Mesenchymal stem cell (in vitro differentiated cells and primary cell): ENCODE measurements at regions not wholly inside any gene's neighbourhood (a gene's known extent, or its start where the extent isn't known, plus 50 kb on each side); places are given as distances from the start of the nearest gene placed in this dataset.

Experiments used
- DNase-seq: peaks from one replicate; pipeline ENCODE4 v3.0.0-alpha.2; 2013
- H2AFZ ChIP-seq: one replicate; pipeline ENCODE4 v1.6.1; 2013; ENCODE audit warnings: low read depth, mild to moderate bottlenecking, control low read depth, inconsistent platforms, low read length, moderate library complexity
- H2AK5ac ChIP-seq: 2 replicates; pipeline ENCODE4 v1.6.1; 2013; ENCODE audit warnings: low read length, moderate library complexity, mild to moderate bottlenecking, inconsistent platforms; ENCODE audit not compliant: severe bottlenecking
- H2BK120ac ChIP-seq: one replicate; pipeline ENCODE4 v1.6.1; 2013; ENCODE audit warnings: low read depth, mild to moderate bottlenecking, inconsistent platforms, low read length, moderate library complexity
- H2BK12ac ChIP-seq, 2 experiments: one replicate each; pipeline ENCODE4 v1.6.1; 2013; ENCODE audit warnings: inconsistent platforms in 2 of 2, low read length in 2 of 2, mild to moderate bottlenecking in 2 of 2, moderate library complexity in 2 of 2, control low read depth in 1 of 2
- H2BK15ac ChIP-seq: one replicate; pipeline ENCODE4 v1.6.1; 2013; ENCODE audit warnings: mild to moderate bottlenecking, low read depth, inconsistent platforms; ENCODE audit not compliant: poor library complexity, severe bottlenecking
- H2BK5ac ChIP-seq: 2 replicates; pipeline ENCODE4 v1.6.1; 2013; ENCODE audit warnings: low read depth, mild to moderate bottlenecking, low read length, control low read depth, inconsistent platforms; ENCODE audit not compliant: poor library complexity, severe bottlenecking
- H3K14ac ChIP-seq, 2 experiments: one replicate each; pipeline ENCODE4 v1.6.1; 2013; ENCODE audit warnings: inconsistent platforms in 2 of 2, low read length in 2 of 2, control low read depth in 1 of 2, mild to moderate bottlenecking in 1 of 2, moderate library complexity in 1 of 2
- H3K18ac ChIP-seq, 2 experiments: one replicate each; pipeline ENCODE4 v1.6.1; 2013; ENCODE audit warnings: inconsistent platforms in 2 of 2, low read length in 2 of 2, control low read depth in 1 of 2, low read depth in 1 of 2, mild to moderate bottlenecking in 1 of 2
- H3K23ac ChIP-seq, 2 experiments: one replicate each; pipeline ENCODE4 v1.6.1; 2013; ENCODE audit warnings: inconsistent platforms in 2 of 2, low read length in 2 of 2, mild to moderate bottlenecking in 2 of 2, moderate library complexity in 2 of 2, control low read depth in 1 of 2
- H3K27ac ChIP-seq: 2 replicates; pipeline ENCODE4 v1.5.1; 2013; ENCODE audit warnings: mild to moderate bottlenecking, moderate library complexity, low read length, control low read depth, inconsistent platforms; ENCODE audit not compliant: poor library complexity, severe bottlenecking
- H3K27me3 ChIP-seq, 2 experiments: 2 replicates each; pipeline versions ENCODE4 v1.6.1 to v1.7.0; 2013; ENCODE audit warnings: low read length in 2 of 2, mild to moderate bottlenecking in 2 of 2, moderate library complexity in 2 of 2, control low read depth in 1 of 2, inconsistent platforms in 1 of 2; ENCODE audit not compliant: control insufficient read depth in 1 of 2, insufficient read depth in 1 of 2
- H3K36me3 ChIP-seq, 2 experiments: 2 replicates each; pipeline versions ENCODE4 v1.6.1 to v1.7.0; 2013; ENCODE audit warnings: low read length in 2 of 2, control low read depth in 1 of 2, inconsistent platforms in 1 of 2, low read depth in 1 of 2, mild to moderate bottlenecking in 1 of 2; ENCODE audit not compliant: insufficient read depth in 2 of 2, control insufficient read depth in 1 of 2
- H3K4ac ChIP-seq, 2 experiments: one replicate each; pipeline ENCODE4 v1.6.1; 2013; ENCODE audit warnings: inconsistent platforms in 2 of 2, low read length in 2 of 2, mild to moderate bottlenecking in 2 of 2, moderate library complexity in 2 of 2, control low read depth in 1 of 2, low read depth in 1 of 2
- H3K4me1 ChIP-seq: 2 replicates; pipeline ENCODE4 v1.6.1; 2013; ENCODE audit warnings: low read depth, low read length, control low read depth; ENCODE audit not compliant: control insufficient read depth, insufficient read depth
- H3K4me2 ChIP-seq: 2 replicates; pipeline ENCODE4 v1.6.1; 2013; ENCODE audit warnings: low read length, mild to moderate bottlenecking, inconsistent platforms; ENCODE audit not compliant: poor library complexity, severe bottlenecking
- H3K4me3 ChIP-seq, 2 experiments: 2 replicates each; pipeline versions ENCODE4 v1.5.1 to v1.7.0; 2013; ENCODE audit warnings: low read length in 2 of 2, mild to moderate bottlenecking in 2 of 2, control low read depth in 1 of 2, low read depth in 1 of 2; ENCODE audit not compliant: insufficient read depth in 1 of 2
- H3K79me1 ChIP-seq: replicated peaks from 2 replicates; pipeline ENCODE4 v1.6.1; 2013; ENCODE audit warnings: mild to moderate bottlenecking, control low read depth, low read length, inconsistent platforms; ENCODE audit not compliant: poor library complexity, severe bottlenecking
- H3K9ac ChIP-seq: 2 replicates; pipeline ENCODE4 v1.7.0; 2013; ENCODE audit warnings: mild to moderate bottlenecking, low read length, moderate library complexity
- H3K9me3 ChIP-seq: 2 replicates; pipeline ENCODE4 v1.7.0; 2013; ENCODE audit warnings: mild to moderate bottlenecking, low read length; ENCODE audit not compliant: control insufficient read depth
- H4K8ac ChIP-seq: one replicate; pipeline ENCODE4 v1.6.1; 2013; ENCODE audit warnings: inconsistent platforms, mild to moderate bottlenecking, low read length, moderate library complexity
- H4K91ac ChIP-seq: one replicate; pipeline ENCODE4 v1.6.1; 2013; ENCODE audit warnings: mild to moderate bottlenecking, low read length, inconsistent platforms
- WGBS: methylation state at CpG from one replicate; pipeline ENCODE4 v1.1.7; 2013; ENCODE audit warnings: mixed read lengths; 5-methylcytosine and 5-hydroxymethylcytosine counted together

DNA sequence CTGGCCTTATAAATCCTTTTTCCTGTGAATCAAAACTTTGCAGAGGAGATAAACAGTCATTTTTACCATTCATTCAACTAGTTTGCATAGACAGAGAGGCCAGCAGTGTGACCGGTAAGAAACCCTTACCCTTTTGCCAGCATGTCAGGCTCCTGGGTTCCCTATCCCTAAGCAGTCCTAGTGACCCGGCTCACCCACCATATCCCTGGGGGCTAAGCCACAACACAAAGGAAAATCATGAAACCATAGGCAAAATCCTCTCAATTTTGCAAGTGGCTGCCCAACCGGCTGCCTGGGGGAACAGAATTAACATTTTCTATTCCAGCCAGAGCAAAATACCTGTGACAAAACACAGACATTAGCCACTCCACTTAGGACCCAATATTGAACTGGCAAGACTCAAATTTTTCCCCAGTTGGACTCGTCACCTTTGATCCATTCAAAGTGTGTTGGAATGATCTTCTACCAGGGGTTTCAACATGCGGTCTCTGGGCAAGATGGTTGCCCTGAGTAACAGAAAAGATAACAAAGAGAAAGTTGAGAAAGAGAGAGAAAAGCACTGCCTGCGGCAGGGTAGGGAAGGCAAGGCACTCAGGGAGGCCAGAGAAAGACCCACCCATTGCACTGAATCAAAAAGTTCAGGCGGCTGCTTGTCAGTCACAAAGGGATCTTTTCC is 174.8 kb upstream of the NAMPT start:
- Histone ChIP-seq H3K27me3 (no peaks in the 10 kb centered on the region), H2BK15ac (no peak overlapping the region), H3K27ac (no peak overlapping the region), H2BK120ac (no peak overlapping the region), H3K9ac (no peak overlapping the region), H3K14ac (no peak overlapping the region), H3K4me2 (no peak overlapping the region), H4K8ac (no peak overlapping the region), H2AFZ (no peak overlapping the region), H3K9me3 (peaks cover 5% of the 10 kb centered on the region), H2AK5ac (no peak overlapping the region), H3K4me3 (no peak overlapping the region), H3K4ac (no peak overlapping the region), H3K79me1 (no peaks in the 10 kb centered on the region), H2BK5ac (no peak overlapping the region), H3K36me3 (no peaks in the 10 kb centered on the region), H3K4me1 (no peaks in the 10 kb centered on the region), H3K23ac (no peak overlapping the region), H4K91ac (no peak overlapping the region), H3K18ac (no peak overlapping the region), H2BK12ac (no peak overlapping the region)
- no peak for DNase-seq
- 92% methylated on average over 7 of the region's 7 CpGs for WGBS

DNA sequence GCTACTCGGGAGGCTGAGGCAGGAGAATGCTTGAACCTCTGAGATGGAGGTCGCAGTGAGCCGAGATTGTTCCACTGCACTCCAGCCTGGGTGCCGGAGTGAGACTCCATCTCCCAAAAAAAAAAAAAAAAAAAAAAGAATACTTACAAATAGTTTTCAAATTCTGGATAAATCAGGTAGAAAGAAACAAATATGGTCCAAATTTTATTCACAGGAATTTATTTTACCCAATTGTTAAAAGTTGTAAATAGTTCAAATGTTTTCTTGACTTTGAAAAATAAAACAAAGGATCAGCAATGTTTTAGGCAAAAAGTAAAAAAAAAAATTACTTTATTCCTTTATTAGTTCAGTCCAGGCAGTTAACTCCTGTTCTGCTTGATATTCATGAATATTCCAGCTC is 172.9 kb upstream of the NAMPT start:
- H2AK5ac ChIP-seq = no peak overlapping the region
- H3K14ac ChIP-seq = no peak overlapping the region
- no peaks in the 10 kb centered on the region for H3K36me3 ChIP-seq
- H3K18ac ChIP-seq = no peak overlapping the region
- H3K4ac ChIP-seq = no peak overlapping the region
- no peak overlapping the region for H4K8ac ChIP-seq
- H3K27me3 ChIP-seq = no peaks in the 10 kb centered on the region
- no peak for DNase-seq
- no peak overlapping the region for H3K27ac ChIP-seq
- no CpG with 5 or more reads among the region's 4 CpGs for WGBS
- peaks cover 13% of the 10 kb centered on the region for H3K9me3 ChIP-seq
- no peak overlapping the region for H3K9ac ChIP-seq
- H3K4me2 ChIP-seq = no peak overlapping the region
- no peak overlapping the region for H2BK5ac ChIP-seq
- no peak overlapping the region for H2BK15ac ChIP-seq
- no peak overlapping the region for H2BK120ac ChIP-seq
- H3K4me1 ChIP-seq = no peaks in the 10 kb centered on the region
- no peak overlapping the region for H3K23ac ChIP-seq
- no peak overlapping the region for H3K4me3 ChIP-seq
- no peak overlapping the region for H2BK12ac ChIP-seq
- no peaks in the 10 kb centered on the region for H3K79me1 ChIP-seq
- H4K91ac ChIP-seq = no peak overlapping the region
- H2AFZ ChIP-seq = no peak overlapping the region

DNA sequence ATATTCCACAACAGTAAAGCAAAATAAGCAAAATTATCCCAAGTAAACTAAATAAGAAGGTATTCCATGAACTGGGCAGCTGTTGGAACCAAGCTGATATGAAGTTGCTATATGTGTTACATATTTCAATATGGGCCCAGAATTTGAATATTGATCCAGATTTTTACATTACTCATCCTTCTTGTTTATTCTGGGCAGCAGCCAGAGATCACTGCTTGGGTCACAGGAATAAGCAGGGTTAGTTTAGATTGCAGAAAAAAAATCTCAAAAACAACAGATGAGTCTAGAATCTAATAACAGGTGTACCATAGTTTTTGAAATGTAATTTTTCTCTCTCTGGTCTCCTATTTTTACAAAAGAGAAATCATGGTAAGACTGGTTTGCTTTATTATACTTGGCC is 171.5 kb upstream of the NAMPT start:
- no peak overlapping the region for H4K91ac ChIP-seq
- H3K4me1 ChIP-seq = no peaks in the 10 kb centered on the region
- H3K4me3 ChIP-seq = no peak overlapping the region
- H2AFZ ChIP-seq = no peak overlapping the region
- no peak overlapping the region for H2AK5ac ChIP-seq
- H3K4ac ChIP-seq = no peak overlapping the region
- H2BK120ac ChIP-seq = no peak overlapping the region
- no peak overlapping the region for H3K23ac ChIP-seq
- no peak overlapping the region for H2BK5ac ChIP-seq
- H2BK15ac ChIP-seq = no peak overlapping the region
- H3K27me3 ChIP-seq = no peaks in the 10 kb centered on the region
- H4K8ac ChIP-seq = no peak overlapping the region
- no peak for DNase-seq
- no peak overlapping the region for H3K18ac ChIP-seq
- no peak overlapping the region for H3K27ac ChIP-seq
- H3K9me3 ChIP-seq = peaks cover 20% of the 10 kb centered on the region
- no peak overlapping the region for H3K9ac ChIP-seq
- H3K4me2 ChIP-seq = no peak overlapping the region
- H3K79me1 ChIP-seq = no peaks in the 10 kb centered on the region
- no peak overlapping the region for H2BK12ac ChIP-seq
- no peak overlapping the region for H3K14ac ChIP-seq
- H3K36me3 ChIP-seq = no peaks in the 10 kb centered on the region

DNA sequence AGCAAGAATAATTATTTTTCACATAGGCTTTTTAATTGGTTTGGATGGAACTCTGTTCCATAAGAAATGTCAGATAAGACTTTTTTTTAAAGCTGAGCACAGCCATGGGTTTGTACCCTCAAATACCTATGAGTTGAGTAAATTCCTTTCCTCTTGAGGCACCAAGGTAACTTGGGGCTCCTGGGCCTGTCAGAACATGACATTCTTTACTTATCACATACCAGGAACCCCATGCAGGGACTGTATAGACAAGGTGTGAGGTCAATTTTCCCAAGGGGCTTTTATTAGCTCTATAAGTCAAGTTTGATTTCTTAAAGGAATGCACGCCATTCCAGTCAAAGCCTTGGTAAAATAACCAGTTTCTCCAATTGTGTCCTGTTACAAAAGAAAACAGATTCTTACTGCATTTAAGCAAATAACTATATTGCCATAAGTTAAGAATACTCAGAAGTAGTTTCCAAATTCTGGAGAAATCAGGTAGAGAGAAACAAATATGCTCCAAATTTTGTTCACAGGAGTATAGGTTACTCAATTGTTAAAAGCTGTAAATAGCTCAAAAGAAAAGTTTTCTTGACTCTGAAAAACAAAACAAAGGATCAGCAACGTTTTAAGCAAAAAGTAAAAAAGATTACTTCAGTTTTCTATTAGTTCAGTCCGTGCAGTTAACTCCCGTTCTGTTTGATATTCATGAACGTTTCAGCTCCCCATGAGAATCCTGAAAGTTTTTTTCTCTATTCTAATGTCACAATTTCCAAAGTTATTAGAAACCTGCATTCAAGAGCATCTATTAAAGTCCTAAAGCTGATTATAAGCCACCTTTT is 167.5 kb upstream of the NAMPT start:
- no peak overlapping the region for H3K4me3 ChIP-seq
- no peak overlapping the region for H3K14ac ChIP-seq
- no peak overlapping the region for H3K9ac ChIP-seq
- H2BK12ac ChIP-seq = no peak overlapping the region
- no peak overlapping the region for H3K4me2 ChIP-seq
- no peak overlapping the region for H2AFZ ChIP-seq
- DNase-seq = no peak
- H2BK15ac ChIP-seq = no peak overlapping the region
- H4K8ac ChIP-seq = no peak overlapping the region
- no peak overlapping the region for H2BK120ac ChIP-seq
- H3K18ac ChIP-seq = no peak overlapping the region
- 91% methylated on average over 5 of the region's 5 CpGs for WGBS
- no peak overlapping the region for H3K4ac ChIP-seq
- no peaks in the 10 kb centered on the region for H3K4me1 ChIP-seq
- H2BK5ac ChIP-seq = no peak overlapping the region
- no peaks in the 10 kb centered on the region for H3K36me3 ChIP-seq
- no peak overlapping the region for H3K27ac ChIP-seq
- H3K27me3 ChIP-seq = no peaks in the 10 kb centered on the region
- H2AK5ac ChIP-seq = no peak overlapping the region
- no peak overlapping the region for H3K23ac ChIP-seq
- no peak overlapping the region for H4K91ac ChIP-seq
- H3K79me1 ChIP-seq = no peaks in the 10 kb centered on the region
- H3K9me3 ChIP-seq = peaks cover 15% of the 10 kb centered on the region
